BJ (cell line): ENCODE measurements at regions not wholly inside any gene's neighbourhood (a gene's known extent, or its start where the extent isn't known, plus 50 kb on each side); places are given as distances from the start of the nearest gene placed in this dataset.

Source experiments
- CTCF ChIA-PET: fragments of 350-600 bp; formaldehyde crosslinking; extraction: SDS; loops from one replicate; lab custom pipeline; 2021; ENCODE audit warnings: antibody characterized with exemption, inconsistent platforms; lab: Yijun Ruan, JAX
- POLR2A ChIA-PET: fragments of 300-600 bp; sonication (Branson Sonifier 250); formaldehyde crosslinking; extraction: SDS; loops from one replicate; lab custom pipeline; 2021; ENCODE audit warnings: antibody characterized with exemption; lab: Charles Lee
- DNase-seq: peaks from one replicate; pipeline ENCODE4 v3.0.0-alpha.2; 2011; ENCODE audit warnings: low read depth
- H3K27me3 ChIP-seq: 2 replicates; pipeline ENCODE4 v1.6.0; 2011; ENCODE audit warnings: low read length; ENCODE audit not compliant: control insufficient read depth, insufficient read depth
- H3K36me3 ChIP-seq: 2 replicates; pipeline ENCODE4 v1.5.1; 2011; ENCODE audit warnings: low read length; ENCODE audit not compliant: control insufficient read depth, insufficient read depth
- H3K4me3 ChIP-seq: 2 replicates; pipeline ENCODE4 v1.5.1; 2011; ENCODE audit warnings: low read depth, mild to moderate bottlenecking, control low read depth, low read length
- TF ChIP-seq, protein P1 (sequence below): IDR thresholded peaks from 2 replicates; pipeline ENCODE4 v1.5.1; 2011; ENCODE audit warnings: low read depth, mild to moderate bottlenecking, control low read depth, inconsistent platforms, low read length, moderate library complexity; ENCODE audit not compliant: insufficient read depth

DNA sequence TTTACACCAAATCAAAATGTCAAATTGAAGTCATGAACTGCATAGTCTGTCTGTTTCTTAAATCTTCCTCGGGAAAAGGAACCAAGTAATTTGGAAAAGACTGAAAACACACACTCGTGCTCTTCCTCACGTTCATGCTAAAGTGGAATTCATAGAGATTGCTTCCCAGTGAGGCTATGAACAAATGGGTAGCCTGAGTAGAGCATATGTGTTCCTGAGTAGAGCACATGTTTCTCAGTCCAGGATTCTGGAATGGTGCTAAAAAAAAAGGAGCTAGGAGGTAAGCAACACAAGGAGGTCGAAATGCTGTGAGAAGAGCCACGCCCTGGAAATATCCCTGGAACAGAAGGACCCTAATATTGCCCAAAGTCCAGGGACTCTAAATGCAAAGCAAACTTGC, 494.2 kb upstream of the THBS1 start:
- CTCF ChIA-PET, result interaction anchor here (0.6 kb wide), 2 partner anchors 58 to 191 kb away, joined by 3 read pairs; no protein-coding TSS in a partner anchor
- POLR2A ChIA-PET, result interaction anchor here (0.6 to 1.2 kb wide), 2 partner anchors 9 to 67 kb away, joined by 3 to 6 read pairs; no protein-coding TSS in a partner anchor
- TF ChIP-seq, protein P1, sequence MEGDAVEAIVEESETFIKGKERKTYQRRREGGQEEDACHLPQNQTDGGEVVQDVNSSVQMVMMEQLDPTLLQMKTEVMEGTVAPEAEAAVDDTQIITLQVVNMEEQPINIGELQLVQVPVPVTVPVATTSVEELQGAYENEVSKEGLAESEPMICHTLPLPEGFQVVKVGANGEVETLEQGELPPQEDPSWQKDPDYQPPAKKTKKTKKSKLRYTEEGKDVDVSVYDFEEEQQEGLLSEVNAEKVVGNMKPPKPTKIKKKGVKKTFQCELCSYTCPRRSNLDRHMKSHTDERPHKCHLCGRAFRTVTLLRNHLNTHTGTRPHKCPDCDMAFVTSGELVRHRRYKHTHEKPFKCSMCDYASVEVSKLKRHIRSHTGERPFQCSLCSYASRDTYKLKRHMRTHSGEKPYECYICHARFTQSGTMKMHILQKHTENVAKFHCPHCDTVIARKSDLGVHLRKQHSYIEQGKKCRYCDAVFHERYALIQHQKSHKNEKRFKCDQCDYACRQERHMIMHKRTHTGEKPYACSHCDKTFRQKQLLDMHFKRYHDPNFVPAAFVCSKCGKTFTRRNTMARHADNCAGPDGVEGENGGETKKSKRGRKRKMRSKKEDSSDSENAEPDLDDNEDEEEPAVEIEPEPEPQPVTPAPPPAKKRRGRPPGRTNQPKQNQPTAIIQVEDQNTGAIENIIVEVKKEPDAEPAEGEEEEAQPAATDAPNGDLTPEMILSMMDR, result no peak

GRCh38 chr15:39088156-39088555, 492.7 kb upstream of the THBS1 start:
- Histone ChIP-seq H3K36me3 (0 out of 2 replicates have a peak, but pooled peaks cover 1% of the 10 kb centered on the region), H3K27me3 (no peaks in the 10 kb centered on the region), H3K4me3 (no peak overlapping the region)
- TF ChIP-seq, protein P1, result no peak
- ChIA-PET CTCF (interaction anchor here (1.0 kb wide), 1 partner anchor 83 kb away, joined by 4 read pairs; no protein-coding TSS in a partner anchor), POLR2A (no interaction called here)
- no peak for DNase-seq

More for the DNA sequence above, 494.2 kb upstream of the THBS1 start:
- DNase-seq, result no peak
- Histone ChIP-seq H3K4me3 (no peak overlapping the region), H3K36me3 (no peaks in the 10 kb centered on the region), H3K27me3 (no peaks in the 10 kb centered on the region)

- CTCF ChIA-PET, result no interaction called here
Observed at GRCh38 chr15:39092354-39092753, 488.5 kb upstream of the THBS1 start.

DNA sequence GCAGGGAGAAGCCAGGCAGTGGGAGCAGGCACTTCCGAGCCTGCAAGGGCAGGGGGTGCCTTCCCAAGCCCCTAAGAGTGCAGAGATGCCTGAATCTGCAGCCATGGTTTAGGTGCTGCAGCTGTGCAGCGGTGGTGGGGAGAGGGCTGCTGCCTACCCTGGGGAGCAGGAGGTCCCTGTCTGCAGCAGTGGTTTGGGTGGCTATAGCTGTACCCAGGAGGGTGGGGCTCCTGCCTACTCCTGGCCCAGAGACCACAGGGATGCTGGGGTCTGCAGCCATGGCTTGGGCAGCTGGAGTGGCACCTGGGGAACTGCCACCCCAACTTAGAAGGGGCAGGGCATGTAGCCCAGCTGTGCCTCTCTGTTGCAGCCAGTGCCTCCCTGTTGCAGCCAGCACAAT, 488.1 kb upstream of the THBS1 start:
- Histone ChIP-seq H3K4me3 (no peak overlapping the region), H3K27me3 (no peaks in the 10 kb centered on the region), H3K36me3 (0 out of 2 replicates have a peak, but pooled peaks cover 1% of the 10 kb centered on the region)
- POLR2A ChIA-PET, result no interaction called here
- CTCF ChIA-PET, result no interaction called here
- DNase-seq, result no peak
- TF ChIP-seq, protein P1, result no peak

More at GRCh38 chr15:39092354-39092753, 488.5 kb upstream of the THBS1 start:
- TF ChIP-seq, protein P1, result no peak
- H3K36me3 ChIP-seq, result 0 out of 2 replicates have a peak, but pooled peaks cover 1% of the 10 kb centered on the region
- no peak for DNase-seq
- POLR2A ChIA-PET, result no interaction called here
- H3K27me3 ChIP-seq, result no peaks in the 10 kb centered on the region
- no peak overlapping the region for H3K4me3 ChIP-seq

DNA sequence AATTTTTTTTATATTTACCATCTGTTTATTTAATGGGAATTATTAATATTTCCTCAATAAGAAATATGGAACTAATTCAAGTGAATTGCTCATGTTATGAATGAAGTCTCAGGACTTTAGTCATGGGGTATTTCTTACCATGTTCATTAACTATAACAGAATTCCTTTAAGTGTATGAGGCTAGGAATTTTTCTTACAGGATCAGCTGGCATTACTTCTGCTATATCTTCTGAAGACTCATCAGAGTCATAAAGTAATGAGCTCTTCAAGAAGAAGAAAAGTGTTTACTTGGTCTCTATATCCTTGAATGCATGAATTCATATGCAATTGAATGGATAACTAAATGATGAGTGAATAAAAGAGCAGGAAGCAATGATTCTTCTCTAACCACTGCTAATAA, 486.8 kb upstream of the THBS1 start:
- TF ChIP-seq, protein P1, result no peak
- CTCF ChIA-PET, result no interaction called here
- no peak for DNase-seq
- H3K27me3 ChIP-seq, result no peaks in the 10 kb centered on the region
- no peak overlapping the region for H3K4me3 ChIP-seq
- POLR2A ChIA-PET, result interaction anchor here (0.5 to 0.9 kb wide), 2 partner anchors 9 to 487 kb away, joined by 4 to 5 read pairs; partner anchors contain the start of gene THBS1
- 0 out of 2 replicates have a peak, but pooled peaks cover 1% of the 10 kb centered on the region for H3K36me3 ChIP-seq
